Head of caudate nucleus (tissue), 42 donors: ENCODE measurements at regions not wholly inside any gene's neighbourhood (a gene's known extent, or its start where the extent isn't known, plus 50 kb on each side); places are given as distances from the start of the nearest gene placed in this dataset.
"Not testable (repeated sequence)": the region's sequence is repeated elsewhere in the genome, so short reads cannot be mapped to it uniquely, and the experiment has no call there.

Source experiments
- DNase-seq, 42 donors: peaks; one replicate each; pipeline versions ENCODE4 v3.0.0 to v3.0.0-alpha.2; 2020 to 2021; ENCODE audit warnings: mixed read lengths in 7 of 42
- intact Hi-C: fragments of 100-400 bp; cut with DNase I; formaldehyde crosslinking; loops from one replicate; pipeline ENCODE4 v1.15.0; 2022

DNA sequence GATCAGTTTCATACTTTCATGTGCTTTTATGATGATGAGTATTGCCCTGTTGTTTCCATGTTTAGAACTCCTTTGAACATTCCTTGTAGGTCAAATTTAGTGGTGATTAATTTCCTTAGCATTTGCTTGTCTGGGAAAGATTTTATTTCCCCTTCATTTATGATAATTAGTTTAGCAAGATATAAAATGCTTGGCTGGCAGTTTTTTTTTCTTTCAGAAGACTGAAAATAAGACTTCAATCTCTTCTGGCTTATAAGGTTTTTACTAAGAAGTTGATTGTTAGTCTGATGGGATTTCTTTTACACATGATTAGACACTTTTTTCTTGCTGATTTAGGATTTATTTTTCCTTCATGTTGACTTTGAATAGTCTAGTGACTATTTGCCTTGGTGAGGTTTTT lies 238.9 kb upstream of the ADCY2 start:
- intact Hi-C loops = no loop called here
- DNase-seq = no peak

DNA sequence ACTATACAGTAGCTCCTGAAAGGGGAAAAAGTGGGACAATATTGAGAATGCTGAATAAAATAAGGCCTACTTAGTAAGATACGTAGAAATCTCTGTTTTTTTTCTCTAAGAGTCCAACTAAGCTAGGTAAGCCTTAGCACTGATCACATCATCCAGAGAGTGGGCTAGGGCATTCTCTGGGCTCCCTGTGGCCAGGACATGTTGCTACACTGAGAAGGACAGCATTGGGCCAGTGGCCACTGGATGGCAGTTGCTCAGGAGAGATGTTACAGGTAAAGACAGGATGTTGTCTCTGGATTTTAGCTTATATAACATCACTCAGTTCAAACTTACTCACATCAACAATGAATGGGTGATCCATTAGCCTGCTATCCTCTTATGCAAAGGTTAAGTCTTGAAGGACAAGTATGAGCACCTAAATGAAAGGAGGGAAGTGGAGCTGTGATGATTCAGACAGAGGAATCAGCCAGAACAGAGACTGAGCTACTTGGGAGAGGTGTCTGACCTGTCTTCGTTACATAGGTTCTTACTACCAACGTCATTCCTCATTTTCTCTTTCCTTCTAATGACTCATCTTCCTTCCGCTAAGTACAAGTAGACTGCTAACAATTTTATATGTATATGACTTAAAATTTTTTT lies 226.6 kb upstream of the ADCY2 start:
- intact Hi-C loops = no loop called here
- DNase-seq = no peak

DNA sequence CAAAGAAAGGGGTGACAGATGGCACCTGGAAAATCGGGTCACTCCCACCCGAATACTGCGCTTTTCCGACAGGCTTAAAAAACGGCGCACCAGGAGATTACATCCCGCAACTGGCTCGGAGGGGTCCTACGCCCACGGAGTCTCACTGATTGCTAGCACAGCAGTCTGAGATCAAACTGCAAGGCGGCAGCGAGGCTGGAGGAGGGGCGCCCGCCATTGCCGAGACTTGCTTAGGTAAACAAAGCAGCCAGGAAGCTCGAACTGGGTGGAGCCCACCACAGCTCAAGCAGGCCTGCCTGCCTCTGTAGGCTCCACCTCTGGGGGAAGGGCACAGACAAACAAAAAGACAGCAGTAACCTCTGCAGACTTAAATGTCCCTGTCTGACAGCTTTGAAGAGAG lies 225.2 kb upstream of the ADCY2 start:
- DNase-seq, intact Hi-C loops: not testable (repeated sequence)

DNA sequence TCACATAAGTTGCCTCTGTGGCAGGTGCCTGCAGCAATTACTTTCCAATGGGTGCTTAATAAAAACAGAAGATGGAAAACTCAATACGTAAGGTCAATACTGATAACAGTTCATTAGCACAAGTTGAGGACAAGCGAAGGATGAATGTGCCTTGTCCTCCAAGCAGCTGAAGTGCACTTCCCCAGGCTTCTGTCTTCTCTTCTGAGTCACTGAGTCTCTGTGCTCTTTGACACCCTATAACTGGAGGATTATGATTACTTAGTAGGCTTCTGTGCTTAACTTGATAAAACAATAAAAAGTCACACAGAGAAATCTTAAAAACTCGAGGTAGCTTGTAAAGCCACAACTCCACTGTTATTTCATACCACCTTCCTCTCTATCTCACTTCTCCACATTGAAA lies 216.6 kb upstream of the ADCY2 start:
- intact Hi-C loops = no loop called here
- no peak for DNase-seq

DNA sequence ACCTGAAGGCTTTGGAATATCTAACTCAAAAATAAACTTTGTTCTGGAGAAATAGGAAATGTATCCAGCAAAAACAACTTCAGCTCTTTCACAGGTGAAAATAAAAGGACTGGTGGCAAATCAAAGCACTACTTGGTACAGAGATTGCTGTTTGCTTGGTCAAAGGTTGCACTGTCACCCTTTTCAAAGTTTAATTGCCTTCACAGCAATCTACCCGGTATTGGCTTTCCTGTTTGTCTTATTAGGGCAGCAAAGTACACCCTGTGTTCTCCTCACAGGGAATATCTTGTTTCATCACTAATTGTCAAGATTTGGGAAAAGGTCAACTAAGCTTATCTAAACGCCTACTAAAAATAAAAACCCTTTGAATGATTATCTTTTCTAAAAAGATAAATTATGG lies 214.1 kb upstream of the ADCY2 start:
- intact Hi-C loops = no loop called here
- DNase-seq = no peak

DNA sequence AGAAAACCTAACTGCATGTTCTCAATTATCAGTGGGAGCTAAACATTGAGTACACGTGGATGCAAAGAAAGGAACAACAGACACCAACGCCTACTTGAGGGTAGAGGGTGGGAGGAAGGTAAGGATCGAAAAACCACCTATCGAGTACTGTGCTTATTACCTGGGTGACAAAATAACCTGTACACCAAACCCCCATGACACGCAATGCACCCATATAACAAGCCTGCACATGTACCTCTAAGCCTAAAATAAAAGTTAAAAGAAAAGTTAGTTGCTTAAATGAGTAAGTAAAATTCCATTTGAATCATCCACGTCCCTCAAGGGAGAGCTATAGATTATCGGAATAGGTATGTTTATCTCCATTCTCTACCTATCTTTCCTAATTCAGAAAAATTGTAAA lies 210.2 kb upstream of the ADCY2 start:
- intact Hi-C loops = no loop called here

DNA sequence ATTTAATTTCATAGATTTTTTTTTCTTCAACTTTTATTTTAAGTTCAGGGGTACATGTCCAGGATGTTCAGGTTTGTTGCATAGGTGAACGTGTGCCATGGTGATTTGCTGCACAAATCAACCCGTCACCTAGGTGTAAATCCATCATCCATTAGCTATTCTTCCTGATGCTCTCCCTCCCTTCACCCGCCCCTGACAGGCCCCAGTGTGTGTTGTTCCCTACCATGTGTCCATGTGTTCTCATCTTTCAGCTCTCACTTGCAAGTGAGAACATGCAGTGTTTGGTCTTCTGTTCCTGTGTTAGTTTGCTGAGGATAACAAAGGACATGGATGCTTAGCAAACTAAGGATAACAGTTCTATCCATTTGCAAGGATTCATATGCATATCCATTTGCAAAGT lies 209.1 kb upstream of the ADCY2 start:
- DNase-seq = no peak
- intact Hi-C loops = no loop called here

More for the DNA sequence above, 210.2 kb upstream of the ADCY2 start:
- no peak for DNase-seq

DNA sequence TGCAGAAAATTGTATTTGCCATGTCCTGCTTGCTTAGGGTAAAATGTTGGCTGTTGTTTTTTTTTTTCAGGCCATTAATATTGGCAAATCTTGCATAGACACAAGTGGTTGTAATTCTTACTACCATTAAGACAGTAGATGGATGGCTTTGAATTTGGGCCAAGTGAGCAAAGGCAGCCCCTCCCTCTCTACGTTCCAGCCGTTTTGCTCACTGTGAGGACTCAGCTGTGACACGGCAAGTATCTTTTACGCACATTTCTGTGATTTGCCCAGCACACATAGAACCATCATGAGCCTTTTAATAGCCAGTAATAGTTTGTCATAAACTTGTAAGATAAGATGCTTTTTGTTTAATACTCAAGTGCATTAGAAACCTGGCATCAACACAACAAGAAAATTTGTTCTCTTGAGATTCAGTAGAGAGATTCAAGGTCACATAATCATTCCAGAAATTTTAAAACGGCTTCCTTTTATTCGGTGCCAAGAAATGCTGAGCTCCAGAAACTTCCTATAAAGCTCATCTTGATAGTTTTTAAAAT lies 205.2 kb upstream of the ADCY2 start:
- intact Hi-C loops = no loop called here
- DNase-seq = no peak

DNA sequence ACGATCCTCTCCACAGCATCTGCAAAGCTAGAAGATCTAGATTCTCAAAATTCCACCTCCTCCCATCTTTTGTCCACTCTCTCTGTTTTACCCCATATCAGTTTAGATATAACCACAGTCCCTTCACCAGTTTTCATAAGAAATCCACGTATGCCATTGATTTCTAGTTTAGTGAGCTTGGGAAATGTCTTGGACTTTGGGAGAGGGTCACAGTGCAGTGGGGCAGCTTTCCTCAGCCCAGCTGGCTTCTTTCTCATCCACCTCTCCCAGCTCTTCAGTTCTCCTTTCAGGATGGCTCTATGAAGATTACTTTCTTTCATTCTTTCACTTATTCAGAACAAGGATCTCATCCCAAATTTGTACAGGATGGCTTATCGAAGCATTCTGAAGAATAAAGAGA lies 203.9 kb upstream of the ADCY2 start:
- DNase-seq = no peak
- intact Hi-C loops = no loop called here

DNA sequence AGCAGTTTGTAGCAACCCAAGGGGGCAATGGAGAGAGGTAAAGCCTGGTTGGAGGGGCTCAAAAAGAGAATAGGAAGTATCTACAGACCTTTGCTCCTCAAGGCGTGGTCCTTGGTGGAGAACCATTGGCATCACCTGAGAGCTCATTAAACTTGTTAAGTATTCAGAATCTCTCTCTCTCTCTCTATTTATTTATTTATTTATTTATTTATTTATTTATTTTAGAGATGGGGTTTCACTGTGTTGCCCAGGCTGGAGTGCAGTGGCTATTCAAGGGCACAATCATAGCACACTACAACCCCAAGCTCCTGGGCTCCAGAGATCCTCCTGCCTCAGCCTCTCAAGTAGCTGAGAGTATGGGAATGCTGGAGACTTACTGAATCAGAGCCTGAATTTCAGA lies 193.1 kb upstream of the ADCY2 start:
- DNase-seq = no peak
- intact Hi-C loops = no loop called here

DNA sequence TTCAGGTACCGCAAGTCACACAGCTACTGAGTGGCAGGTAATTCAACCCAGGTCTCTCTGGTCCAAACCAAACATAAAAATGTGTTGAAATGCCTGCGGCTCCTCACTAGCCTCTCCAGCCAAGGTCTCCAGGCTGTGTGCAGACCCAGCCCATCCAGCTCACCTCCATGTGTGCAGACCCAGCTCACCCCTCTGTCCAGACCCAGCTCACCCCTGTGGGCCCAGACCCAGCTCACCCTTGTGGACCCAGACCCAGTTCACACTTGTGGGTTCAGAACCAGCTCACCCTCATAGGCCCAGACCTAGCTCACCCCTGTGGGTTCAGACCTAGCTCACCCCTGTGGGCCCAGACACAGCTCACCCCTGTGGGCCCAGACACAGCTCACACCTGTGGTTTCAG lies 188.0 kb upstream of the ADCY2 start:
- no peak for DNase-seq
- intact Hi-C loops = no loop called here

DNA sequence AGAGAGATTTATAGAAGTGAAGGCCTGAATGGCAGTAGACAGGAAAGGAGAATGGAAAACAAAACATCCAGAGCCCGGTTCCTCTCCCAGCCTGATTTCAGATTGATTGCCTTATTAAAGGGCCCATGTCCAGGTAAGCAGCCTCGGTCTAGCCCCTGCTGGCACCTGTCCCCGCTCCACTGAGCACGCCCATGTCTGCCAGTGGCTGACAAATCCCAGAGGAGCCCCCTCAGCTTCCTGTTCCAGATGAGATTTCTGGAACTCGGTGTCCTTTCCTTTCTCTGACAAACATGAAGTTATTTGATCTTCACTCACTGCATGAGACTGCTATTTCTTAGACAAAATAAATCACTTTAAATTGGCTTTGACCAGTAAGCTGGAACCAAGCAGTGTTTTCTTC lies 187.0 kb upstream of the ADCY2 start:
- intact Hi-C loops = no loop called here
- no peak for DNase-seq

DNA sequence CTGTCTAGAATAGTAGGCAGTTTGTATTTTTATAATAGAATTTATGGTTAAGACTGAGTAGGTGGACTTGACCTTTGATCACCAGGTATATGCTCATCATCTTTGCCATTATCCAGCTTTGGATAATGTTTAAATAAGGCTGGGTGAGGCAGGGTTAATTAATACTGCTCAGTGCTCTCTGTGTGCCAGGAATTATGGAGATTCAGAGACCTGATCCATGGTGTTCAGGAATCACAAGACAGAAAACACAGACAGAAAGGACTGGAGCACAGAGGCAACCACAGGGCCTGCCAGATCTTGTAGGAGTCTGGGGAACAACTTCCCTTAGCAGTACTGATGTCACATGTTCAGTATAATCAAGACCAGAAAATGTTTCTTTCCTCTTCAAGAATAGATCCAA lies 186.3 kb upstream of the ADCY2 start:
- intact Hi-C loops = no loop called here

DNA sequence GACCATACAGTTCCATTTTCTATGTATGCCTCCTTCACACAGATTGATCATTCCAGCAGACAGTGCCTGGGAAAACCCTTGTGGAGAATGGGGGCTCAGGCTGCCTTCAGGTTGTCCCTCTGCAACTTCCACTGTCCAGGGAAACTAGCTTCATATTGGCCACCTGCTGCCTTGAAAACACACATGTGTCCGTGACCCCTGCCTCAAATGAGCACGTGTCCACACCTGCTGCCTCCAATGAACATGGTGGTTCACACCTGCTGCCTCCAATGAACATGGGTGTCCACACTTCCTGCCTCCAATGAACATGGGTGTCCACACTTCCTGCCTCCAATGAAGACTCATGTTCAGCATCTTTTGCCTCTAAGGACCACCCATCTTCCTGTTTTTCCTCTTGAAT lies 185.4 kb upstream of the ADCY2 start:
- no peak for DNase-seq
- intact Hi-C loops = no loop called here

More for the DNA sequence above, 186.3 kb upstream of the ADCY2 start:
- DNase-seq = no peak

DNA sequence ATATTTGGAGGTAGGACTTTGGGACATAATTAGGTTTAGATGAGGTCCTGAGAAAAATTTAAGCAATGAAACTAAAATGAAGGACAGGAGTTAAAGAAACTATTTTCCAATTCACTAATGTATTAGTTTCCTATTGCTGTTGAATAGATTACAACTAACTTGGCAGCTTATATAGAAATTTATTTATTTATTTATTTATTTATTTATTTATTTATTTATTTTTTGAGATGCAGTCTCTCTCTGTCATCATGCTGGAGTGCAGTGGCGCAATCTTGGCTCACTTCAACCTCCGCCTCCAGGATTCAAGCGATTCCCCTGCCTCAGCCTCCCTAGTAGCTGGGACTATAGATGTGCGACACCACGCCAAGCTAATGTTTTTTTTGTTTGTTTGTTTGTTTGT lies 182.4 kb upstream of the ADCY2 start:
- intact Hi-C loops = no loop called here
- DNase-seq = no peak

DNA sequence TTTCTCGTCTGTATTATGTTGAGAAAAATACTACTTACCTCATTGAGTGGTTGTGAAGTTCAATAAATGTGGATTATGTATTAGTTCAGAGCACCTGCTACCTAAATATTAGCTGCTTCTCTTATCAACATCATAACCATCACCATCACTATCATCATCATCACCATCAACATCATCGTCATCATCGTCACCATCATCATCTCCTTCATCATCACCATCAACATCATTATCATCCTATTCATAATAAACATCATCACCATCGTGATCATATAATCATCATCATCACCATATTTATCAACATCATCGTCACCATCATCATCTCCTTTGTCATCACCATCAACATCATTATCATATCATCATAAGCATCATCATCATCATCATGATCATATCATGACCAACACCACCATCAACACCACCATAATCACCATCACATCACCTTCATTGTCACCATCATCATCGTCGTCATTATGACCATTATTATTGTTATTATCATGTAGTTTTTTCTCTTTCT lies 181.0 kb upstream of the ADCY2 start:
- no peak for DNase-seq
- intact Hi-C loops = no loop called here

DNA sequence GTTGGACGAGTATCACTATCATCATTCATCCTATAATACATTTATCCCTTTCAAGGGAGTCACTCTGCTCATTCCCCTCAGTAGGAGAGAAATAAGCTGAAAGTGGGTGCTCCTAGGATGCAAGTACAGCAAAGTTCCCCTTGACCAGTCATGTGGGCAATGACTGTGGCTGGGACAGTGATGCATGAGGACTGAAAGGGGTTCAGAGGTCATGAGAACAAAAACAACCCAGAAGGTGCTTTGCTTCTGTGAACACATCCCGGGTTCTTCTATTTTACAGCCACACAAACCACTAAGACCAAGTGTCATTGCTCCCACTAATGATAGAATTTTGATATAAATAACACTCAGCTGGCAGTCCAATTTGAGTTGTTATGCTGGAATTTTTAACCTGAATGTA lies 177.8 kb upstream of the ADCY2 start:
- intact Hi-C loops = no loop called here
- DNase-seq = no peak

DNA sequence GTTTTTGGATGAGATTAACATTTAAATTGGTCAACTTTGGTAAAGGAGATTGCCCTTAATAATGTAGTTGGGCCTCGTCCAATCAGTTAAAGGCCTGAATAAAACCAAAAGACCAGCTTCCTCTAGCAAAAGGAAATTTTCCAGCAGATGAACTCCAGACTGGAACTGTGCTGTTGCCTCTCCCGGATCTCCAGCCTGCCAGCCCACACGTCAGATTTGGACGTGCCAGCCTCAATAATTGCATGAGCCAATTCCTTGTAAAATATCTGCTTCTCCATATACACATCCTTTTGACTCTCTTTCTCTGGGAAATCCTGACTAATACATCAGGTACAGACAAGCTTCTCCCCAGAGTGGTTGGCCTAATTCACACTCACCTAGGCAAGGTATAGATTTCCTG lies 175.8 kb upstream of the ADCY2 start:
- intact Hi-C loops = no loop called here
- DNase-seq = no peak

DNA sequence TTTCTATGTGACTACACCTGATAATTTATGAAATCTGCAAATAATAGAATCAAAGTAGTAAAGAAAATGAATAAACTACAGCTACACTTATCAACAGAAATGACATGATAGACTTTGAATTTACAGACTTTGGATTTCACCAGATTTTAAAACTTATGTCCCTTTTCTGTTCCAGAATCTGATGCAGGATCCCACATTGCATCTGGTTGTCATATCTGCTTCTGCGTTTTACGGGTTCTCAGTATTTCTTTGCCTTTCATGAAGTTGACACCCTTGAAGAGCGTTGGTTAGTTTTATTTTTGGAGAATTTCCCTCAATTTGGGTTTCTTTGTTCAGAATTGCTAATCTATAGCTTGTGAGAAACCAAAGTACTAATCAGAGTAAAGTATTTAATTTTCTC lies 174.9 kb upstream of the ADCY2 start:
- intact Hi-C loops = no loop called here
- DNase-seq = no peak

DNA sequence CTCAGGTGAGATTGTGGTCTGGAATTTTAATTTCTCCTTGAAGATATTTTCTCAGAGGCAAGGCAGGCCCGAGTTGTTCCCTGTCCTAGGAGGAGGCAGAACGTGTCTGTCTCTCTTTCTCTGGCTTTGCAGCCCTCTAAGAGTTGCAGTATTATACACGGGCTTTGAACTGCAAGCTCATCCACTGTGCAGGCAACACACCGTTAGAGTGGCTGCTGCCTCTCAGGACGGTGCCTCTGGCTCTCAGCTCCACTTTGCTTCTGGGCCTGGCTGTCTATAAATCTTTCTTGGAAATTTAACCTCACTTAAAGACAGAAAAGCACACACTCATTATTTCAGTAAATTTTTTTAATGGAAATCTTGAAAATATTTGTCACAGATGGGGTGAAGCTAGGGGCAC lies 170.1 kb upstream of the ADCY2 start:
- DNase-seq = no peak
- intact Hi-C loops = no loop called here

DNA sequence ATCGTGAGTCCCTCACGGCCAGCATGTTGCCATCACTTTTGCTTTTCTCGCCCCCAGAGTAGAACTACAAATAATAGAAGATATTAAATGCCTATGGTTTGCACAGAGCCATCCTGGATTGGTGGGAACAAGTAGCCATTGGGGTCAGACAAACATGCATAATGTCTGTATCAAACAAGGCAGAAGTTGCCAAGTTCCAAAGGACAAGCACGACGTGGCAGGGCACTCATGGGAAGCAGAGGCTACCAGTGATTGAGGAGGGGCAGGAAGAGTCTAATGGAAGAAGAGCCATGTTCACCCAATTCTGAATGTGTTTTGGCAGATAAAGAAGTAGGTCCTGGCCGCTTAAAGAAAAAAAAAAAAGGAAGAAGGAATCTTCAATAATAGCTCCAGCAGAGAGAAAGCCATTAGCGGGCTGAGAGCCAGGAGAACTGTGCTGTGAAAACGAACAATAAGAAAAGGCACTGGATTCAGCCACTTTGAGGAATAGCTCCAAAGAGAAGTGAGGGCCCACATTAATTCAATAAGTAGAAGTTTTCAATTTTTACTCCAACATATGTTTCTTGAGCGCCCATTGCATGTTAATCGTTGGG lies 153.7 kb upstream of the ADCY2 start:
- DNase-seq = no peak
- intact Hi-C loops = no loop called here
